ENCODE measurements at regions not wholly inside any gene's neighbourhood (a gene's known extent, or its start where the extent isn't known, plus 50 kb on each side); places are given as distances from the start of the nearest gene placed in this dataset.

DNA sequence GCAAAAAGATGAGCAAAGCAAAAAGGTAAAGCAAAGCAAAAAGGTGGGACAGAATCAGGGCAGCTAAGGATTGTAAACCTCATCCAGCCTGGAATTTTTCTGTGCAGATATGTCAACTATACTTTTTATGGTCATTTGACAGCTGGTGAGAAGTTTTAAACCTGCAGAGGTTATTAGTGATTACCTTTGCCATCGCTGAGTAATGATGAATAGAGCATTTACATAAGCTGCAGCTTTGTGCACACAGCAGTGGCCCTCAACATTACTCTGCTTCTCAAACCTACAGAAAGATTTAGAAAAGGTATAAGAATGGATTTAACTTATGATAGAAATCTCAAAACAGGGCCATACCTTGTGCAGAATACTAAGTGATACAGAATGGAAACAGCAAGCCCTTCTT is 54.5 kb upstream of the C4orf54 start:
- DNase-seq = no peak

DNA sequence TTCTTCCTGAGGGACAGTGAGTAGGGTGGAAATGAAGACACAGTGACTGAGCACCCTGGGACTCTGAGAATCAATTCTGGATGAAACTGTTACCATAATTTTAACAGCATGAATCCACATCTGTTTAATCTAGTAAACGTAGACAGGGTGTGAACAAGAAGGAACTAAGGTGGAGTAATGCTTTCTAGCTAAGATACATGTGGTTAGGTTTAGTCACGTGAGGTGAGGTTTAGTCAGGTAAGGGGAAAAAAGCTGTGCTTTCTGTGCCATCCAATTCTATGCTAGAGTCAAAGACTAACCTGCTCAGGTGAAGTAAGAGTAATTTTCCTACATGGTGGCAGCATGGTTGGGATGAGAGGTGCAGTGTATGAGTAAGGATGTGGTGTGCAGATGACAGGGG is 54.0 kb upstream of the C4orf54 start:
- DNase-seq = no peak

DNA sequence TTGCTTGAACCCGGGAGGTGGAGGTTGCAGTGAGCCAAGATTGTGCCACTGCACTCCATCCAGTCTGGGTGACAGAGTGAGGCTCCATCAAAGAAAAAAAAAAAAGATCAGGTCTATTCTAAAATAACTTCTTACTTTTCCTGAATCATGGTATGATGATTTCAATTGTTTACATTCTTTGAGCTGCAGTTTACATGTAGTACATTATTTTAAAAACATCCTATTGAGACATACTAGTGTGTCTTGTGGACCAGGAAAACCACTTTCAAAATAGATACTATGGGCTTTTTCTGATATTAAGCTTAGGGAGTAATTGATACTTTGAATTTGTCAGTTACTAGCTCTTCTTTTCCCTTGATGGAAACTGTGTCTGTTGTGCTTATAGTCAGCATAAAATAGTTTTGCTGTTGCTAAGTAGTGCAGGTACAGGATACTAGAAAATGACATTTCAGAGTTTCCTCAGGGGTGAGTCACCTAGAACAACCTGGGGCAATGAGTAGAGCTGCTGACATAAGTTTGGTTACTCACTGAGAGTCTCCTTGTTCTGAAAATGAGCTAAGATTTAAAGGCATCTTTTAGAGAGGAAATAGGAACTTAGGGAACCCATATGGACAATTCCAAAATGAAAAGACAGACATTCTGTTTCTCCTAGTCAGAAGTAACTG is 53.2 kb upstream of the C4orf54 start:
- DNase-seq = no peak

DNA sequence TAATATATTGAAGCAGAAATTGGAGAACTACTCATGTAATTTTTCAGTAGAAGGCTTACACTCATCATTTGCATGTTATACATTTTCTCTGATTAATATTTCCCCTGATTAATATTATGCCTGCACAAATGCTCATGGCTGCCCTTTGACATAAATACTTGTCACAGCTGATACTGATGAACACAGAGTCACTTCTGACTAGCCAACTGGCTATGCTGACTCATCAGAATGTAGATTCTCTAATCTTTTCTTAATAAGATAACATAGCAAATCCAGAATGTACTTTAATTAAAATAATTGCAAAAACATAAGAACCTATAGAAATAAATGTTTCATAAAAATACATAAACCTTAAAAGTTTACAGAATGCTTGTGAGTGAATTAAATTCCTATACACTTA is 52.4 kb upstream of the C4orf54 start:
- DNase-seq = no peak

DNA sequence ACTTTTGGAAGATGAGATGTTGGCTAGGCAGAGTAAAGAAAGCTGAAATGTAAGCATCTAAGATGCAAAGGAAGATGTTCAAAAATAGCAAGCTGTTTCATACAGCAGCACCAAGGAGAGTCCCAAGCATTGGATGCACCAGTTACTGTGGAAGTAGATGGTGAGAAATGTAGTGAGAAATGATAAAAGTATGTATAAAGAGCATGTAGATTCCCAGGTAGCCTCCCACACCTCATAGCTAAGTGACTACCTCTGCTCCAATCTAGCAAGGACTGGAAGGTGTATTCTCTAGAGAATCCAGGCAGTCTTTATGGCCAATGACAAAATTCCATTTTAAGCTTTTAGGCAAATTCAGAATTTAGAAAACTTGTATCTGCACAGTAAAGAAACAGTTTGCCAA is 50.9 kb upstream of the C4orf54 start:
- no peak for DNase-seq

Measured in fibroblast of skin of right biceps (primary cell).